ENCODE measurements at regions not wholly inside any gene's neighbourhood (a gene's known extent, or its start where the extent isn't known, plus 50 kb on each side); places are given as distances from the start of the nearest gene placed in this dataset.

DNA sequence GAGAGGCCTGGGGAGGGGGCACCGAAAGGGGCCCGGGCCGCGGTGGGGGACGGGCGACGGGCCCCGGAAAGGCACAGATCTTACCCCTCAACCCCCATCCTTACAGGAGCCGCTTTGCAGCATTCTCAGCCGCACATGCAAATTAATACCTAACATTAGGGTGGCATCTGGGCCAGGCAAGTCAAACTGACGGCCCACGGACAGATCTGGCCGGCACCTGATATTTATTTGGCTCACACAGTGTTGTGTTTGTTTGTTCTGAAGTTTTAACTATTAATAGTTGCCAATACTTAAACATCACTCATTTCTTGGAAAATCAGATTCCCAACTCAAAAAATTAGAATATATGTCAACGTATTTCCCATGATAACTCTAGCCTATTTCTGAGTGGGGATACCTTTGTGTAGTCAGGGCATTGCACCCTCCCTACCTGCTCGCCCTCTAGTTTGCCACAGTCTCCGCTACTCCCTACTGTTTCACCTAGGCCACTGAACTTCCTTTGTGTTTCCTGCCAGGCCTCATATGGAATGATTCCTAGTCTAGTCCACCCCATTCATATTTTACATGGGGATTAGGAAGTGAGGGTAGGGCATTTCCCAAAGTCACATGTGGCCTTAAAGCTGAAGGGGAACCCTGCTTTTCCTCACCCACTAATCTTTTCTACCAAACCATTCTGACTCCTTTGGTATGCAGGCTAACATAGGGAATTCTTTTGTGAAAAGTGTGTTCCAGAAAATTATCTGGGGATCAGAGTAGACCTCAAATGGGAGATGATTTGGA, 71.9 kb upstream of the LARP1 start (continued):
- TF ChIP-seq, protein P1, sequence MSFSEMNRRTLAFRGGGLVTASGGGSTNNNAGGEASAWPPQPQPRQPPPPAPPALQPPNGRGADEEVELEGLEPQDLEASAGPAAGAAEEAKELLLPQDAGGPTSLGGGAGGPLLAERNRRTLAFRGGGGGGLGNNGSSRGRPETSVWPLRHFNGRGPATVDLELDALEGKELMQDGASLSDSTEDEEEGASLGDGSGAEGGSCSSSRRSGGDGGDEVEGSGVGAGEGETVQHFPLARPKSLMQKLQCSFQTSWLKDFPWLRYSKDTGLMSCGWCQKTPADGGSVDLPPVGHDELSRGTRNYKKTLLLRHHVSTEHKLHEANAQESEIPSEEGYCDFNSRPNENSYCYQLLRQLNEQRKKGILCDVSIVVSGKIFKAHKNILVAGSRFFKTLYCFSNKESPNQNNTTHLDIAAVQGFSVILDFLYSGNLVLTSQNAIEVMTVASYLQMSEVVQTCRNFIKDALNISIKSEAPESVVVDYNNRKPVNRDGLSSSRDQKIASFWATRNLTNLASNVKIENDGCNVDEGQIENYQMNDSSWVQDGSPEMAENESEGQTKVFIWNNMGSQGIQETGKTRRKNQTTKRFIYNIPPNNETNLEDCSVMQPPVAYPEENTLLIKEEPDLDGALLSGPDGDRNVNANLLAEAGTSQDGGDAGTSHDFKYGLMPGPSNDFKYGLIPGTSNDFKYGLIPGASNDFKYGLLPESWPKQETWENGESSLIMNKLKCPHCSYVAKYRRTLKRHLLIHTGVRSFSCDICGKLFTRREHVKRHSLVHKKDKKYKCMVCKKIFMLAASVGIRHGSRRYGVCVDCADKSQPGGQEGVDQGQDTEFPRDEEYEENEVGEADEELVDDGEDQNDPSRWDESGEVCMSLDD (CRISPR knock-in tag; IDR thresholded peaks at IDR 0.05; ENCODE audit: borderline replicate concordance), result 0 out of 2 replicates have a peak, but pooled peaks have one; percentile 37
- TF ChIP-seq ZNF747 (CRISPR knock-in tag; IDR thresholded peaks at IDR 0.05; ENCODE audit: borderline replicate concordance), result no peak
- TF ChIP-seq ZFP1 (CRISPR knock-in tag; IDR thresholded peaks at IDR 0.05), result no peak
- TF ChIP-seq, protein P2, sequence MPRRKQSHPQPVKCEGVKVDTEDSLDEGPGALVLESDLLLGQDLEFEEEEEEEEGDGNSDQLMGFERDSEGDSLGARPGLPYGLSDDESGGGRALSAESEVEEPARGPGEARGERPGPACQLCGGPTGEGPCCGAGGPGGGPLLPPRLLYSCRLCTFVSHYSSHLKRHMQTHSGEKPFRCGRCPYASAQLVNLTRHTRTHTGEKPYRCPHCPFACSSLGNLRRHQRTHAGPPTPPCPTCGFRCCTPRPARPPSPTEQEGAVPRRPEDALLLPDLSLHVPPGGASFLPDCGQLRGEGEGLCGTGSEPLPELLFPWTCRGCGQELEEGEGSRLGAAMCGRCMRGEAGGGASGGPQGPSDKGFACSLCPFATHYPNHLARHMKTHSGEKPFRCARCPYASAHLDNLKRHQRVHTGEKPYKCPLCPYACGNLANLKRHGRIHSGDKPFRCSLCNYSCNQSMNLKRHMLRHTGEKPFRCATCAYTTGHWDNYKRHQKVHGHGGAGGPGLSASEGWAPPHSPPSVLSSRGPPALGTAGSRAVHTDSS (CRISPR knock-in tag; conservative IDR thresholded peaks at IDR 0.05), result no peak
- TF ChIP-seq NR1H2 (CRISPR knock-in tag; IDR thresholded peaks at IDR 0.05; ENCODE audit: borderline replicate concordance, low read depth), result no peak
- TF ChIP-seq NR2F6 (IDR thresholded peaks at IDR 0.05), result no peak
- no peak for TF ChIP-seq NR2F6 (CRISPR knock-in tag; IDR thresholded peaks at IDR 0.05)
- TF ChIP-seq ADNP (CRISPR knock-in tag; IDR thresholded peaks at IDR 0.05), result no peak
- TF ChIP-seq, protein P3, sequence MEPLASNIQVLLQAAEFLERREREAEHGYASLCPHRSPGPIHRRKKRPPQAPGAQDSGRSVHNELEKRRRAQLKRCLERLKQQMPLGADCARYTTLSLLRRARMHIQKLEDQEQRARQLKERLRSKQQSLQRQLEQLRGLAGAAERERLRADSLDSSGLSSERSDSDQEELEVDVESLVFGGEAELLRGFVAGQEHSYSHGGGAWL (CRISPR knock-in tag; IDR thresholded peaks at IDR 0.05), result no peak
- no peak for TF ChIP-seq ZNF713 (CRISPR knock-in tag; IDR thresholded peaks at IDR 0.05)
- no peak for TF ChIP-seq BORCS8-MEF2B (CRISPR knock-in tag; IDR thresholded peaks at IDR 0.05)
- no peak for TF ChIP-seq RBM22 (optimal IDR thresholded peaks at IDR 0.05; ENCODE audit: low read length)
- peak; percentile 33 for TF ChIP-seq ZFP36 (IDR thresholded peaks at IDR 0.05; ENCODE audit: borderline replicate concordance, low read depth, low read length, partially characterized antibody)
- no peak for TF ChIP-seq CBX5 (CRISPR knock-in tag; IDR thresholded peaks at IDR 0.05; ENCODE audit: borderline replicate concordance)
- TF ChIP-seq, protein P4, sequence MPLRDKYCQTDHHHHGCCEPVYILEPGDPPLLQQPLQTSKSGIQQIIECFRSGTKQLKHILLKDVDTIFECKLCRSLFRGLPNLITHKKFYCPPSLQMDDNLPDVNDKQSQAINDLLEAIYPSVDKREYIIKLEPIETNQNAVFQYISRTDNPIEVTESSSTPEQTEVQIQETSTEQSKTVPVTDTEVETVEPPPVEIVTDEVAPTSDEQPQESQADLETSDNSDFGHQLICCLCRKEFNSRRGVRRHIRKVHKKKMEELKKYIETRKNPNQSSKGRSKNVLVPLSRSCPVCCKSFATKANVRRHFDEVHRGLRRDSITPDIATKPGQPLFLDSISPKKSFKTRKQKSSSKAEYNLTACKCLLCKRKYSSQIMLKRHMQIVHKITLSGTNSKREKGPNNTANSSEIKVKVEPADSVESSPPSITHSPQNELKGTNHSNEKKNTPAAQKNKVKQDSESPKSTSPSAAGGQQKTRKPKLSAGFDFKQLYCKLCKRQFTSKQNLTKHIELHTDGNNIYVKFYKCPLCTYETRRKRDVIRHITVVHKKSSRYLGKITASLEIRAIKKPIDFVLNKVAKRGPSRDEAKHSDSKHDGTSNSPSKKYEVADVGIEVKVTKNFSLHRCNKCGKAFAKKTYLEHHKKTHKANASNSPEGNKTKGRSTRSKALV (CRISPR knock-in tag; IDR thresholded peaks at IDR 0.05), result 0 out of 2 replicates have a peak, but pooled peaks have one; percentile 24
- no peak for TF ChIP-seq HDAC6 (IDR thresholded peaks at IDR 0.05; ENCODE audit: low read depth, low read length)
- TF ChIP-seq MBD4 (IDR thresholded peaks at IDR 0.05; ENCODE audit: borderline replicate concordance, low read length), result no peak
- TF ChIP-seq, protein P5, sequence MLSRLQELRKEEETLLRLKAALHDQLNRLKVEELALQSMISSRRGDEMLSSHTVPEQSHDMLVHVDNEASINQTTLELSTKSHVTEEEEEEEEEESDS (CRISPR knock-in tag; IDR thresholded peaks at IDR 0.05; ENCODE audit: borderline replicate concordance), result peak; percentile 30; the same call in 1 of the 2 replicates
- TF ChIP-seq DMAP1 (CRISPR knock-in tag; IDR thresholded peaks at IDR 0.05), result no peak
- TF ChIP-seq, protein P6, sequence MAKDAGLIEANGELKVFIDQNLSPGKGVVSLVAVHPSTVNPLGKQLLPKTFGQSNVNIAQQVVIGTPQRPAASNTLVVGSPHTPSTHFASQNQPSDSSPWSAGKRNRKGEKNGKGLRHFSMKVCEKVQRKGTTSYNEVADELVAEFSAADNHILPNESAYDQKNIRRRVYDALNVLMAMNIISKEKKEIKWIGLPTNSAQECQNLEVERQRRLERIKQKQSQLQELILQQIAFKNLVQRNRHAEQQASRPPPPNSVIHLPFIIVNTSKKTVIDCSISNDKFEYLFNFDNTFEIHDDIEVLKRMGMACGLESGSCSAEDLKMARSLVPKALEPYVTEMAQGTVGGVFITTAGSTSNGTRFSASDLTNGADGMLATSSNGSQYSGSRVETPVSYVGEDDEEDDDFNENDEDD (CRISPR knock-in tag; IDR thresholded peaks at IDR 0.05; ENCODE audit: borderline replicate concordance), result no peak
- no peak for TF ChIP-seq SMARCC2 (IDR thresholded peaks at IDR 0.05)
- no peak for TF ChIP-seq MXI1 (IDR thresholded peaks at IDR 0.05; ENCODE audit: borderline replicate concordance, low read depth, low read length)
- TF ChIP-seq EHMT2 (IDR thresholded peaks at IDR 0.05; ENCODE audit: borderline replicate concordance, low read depth, low read length), result no peak
